H1 (cell line): ENCODE measurements at regions not wholly inside any gene's neighbourhood (a gene's known extent, or its start where the extent isn't known, plus 50 kb on each side); places are given as distances from the start of the nearest gene placed in this dataset.

Experiments
- CTCF ChIA-PET: fragments of 300-600 bp; sonication (Branson Sonifier 250); formaldehyde crosslinking; loops from one replicate; lab custom pipeline; 2021; ENCODE audit not compliant: partially characterized antibody; lab: Charles Lee
- POLR2A ChIA-PET: fragments of 300-600 bp; sonication (Branson Sonifier 250); formaldehyde crosslinking; loops from one replicate; lab custom pipeline; 2021; ENCODE audit warnings: inconsistent platforms; ENCODE audit not compliant: partially characterized antibody; lab: Charles Lee
- DNase-seq, 2 experiments: peaks; one replicate each; pipeline versions ENCODE4 v3.0.0 to v3.0.0-alpha.2; 2010 to 2022; ENCODE audit warnings: low spot score in 2 of 2, low read depth in 1 of 2, mixed read lengths in 1 of 2
- FAIRE-seq: peaks from 2 replicates; lab custom pipeline; 2011; peaks lifted over from hg19 to GRCh38; lab: Jason Lieb, UNC
- H2AFZ ChIP-seq: 2 replicates; pipeline ENCODE4 v1.8.1; 2012; ENCODE audit warnings: low read length, inconsistent platforms
- H2AK5ac ChIP-seq: 2 replicates; pipeline ENCODE4 v1.6.1; 2013; ENCODE audit warnings: low read depth, low read length
- H2BK120ac ChIP-seq: replicated peaks from 2 replicates; pipeline ENCODE3; 2013; ENCODE audit warnings: low read depth, low read length, inconsistent platforms
- H2BK12ac ChIP-seq: 2 replicates; pipeline ENCODE4 v1.6.1; 2013; ENCODE audit warnings: low read depth, low read length
- H2BK15ac ChIP-seq: 2 replicates; pipeline ENCODE4 v1.6.1; 2013; ENCODE audit warnings: low read length
- H2BK20ac ChIP-seq: 2 replicates; pipeline ENCODE4 v1.6.1; 2013; ENCODE audit warnings: low read length
- H2BK5ac ChIP-seq: 2 replicates; pipeline ENCODE4 v1.6.1; 2013; ENCODE audit warnings: low read depth, low read length
- H3K14ac ChIP-seq: 2 replicates; pipeline ENCODE4 v1.6.1; 2013; ENCODE audit warnings: inconsistent platforms; ENCODE audit not compliant: insufficient read length
- H3K18ac ChIP-seq: 2 replicates; pipeline ENCODE4 v1.6.1; 2013; ENCODE audit warnings: low read length; ENCODE audit errors: extremely low read depth
- H3K23ac ChIP-seq: 2 replicates; pipeline ENCODE4 v1.6.1; 2013; ENCODE audit warnings: inconsistent platforms; ENCODE audit not compliant: insufficient read length
- H3K23me2 ChIP-seq: 2 replicates; pipeline ENCODE4 v1.6.1; 2013; ENCODE audit warnings: low read depth, low read length
- H3K27ac ChIP-seq: 2 replicates; pipeline ENCODE4 v1.6.1; 2011; ENCODE audit warnings: low read depth, low read length, inconsistent platforms
- H3K27me3 ChIP-seq, 4 experiments: replicated peaks in 1 of 4; 1 replicate in 1 of 4; 2 replicates in 3 of 4; pipeline versions ENCODE4 v1.6.1 to v1.8.1; 2011 to 2013; ENCODE audit warnings: low read length in 3 of 4, mild to moderate bottlenecking in 3 of 4, inconsistent platforms in 2 of 4, mixed read lengths in 2 of 4, moderate library complexity in 1 of 4; ENCODE audit not compliant: control insufficient read depth in 3 of 4, insufficient read depth in 3 of 4; ENCODE audit errors: extremely low read depth in 1 of 4
- H3K36me3 ChIP-seq, 4 experiments: 2 replicates each; pipeline versions ENCODE4 v1.6.1 to v1.8.1; 2011 to 2013; ENCODE audit warnings: mild to moderate bottlenecking in 4 of 4, low read length in 3 of 4, moderate library complexity in 2 of 4, control low read depth in 1 of 4, inconsistent platforms in 1 of 4; ENCODE audit not compliant: insufficient read depth in 4 of 4, control insufficient read depth in 2 of 4
- H3K4ac ChIP-seq: replicated peaks from 2 replicates; pipeline ENCODE3; 2013; ENCODE audit warnings: low read length, low read depth, mixed read lengths, inconsistent platforms; ENCODE audit not compliant: insufficient read length
- H3K4me1 ChIP-seq, 4 experiments: replicated peaks in 1 of 4; 1 replicate in 1 of 4; 2 replicates in 3 of 4; pipeline versions ENCODE4 v1.6.1 to v1.8.1; 2011 to 2013; ENCODE audit warnings: low read length in 3 of 4, inconsistent platforms in 2 of 4, mixed read lengths in 1 of 4; ENCODE audit not compliant: insufficient read depth in 4 of 4, control insufficient read depth in 3 of 4
- H3K4me2 ChIP-seq, 2 experiments: 2 replicates each; pipeline versions ENCODE4 v1.6.1 to v1.8.1; 2011 to 2013; ENCODE audit warnings: low read depth in 2 of 2, low read length in 2 of 2, control low read depth in 1 of 2, inconsistent platforms in 1 of 2, mild to moderate bottlenecking in 1 of 2; ENCODE audit not compliant: insufficient read depth in 1 of 2
- H3K4me3 ChIP-seq, 4 experiments: fragments of 200-600, 300-600 bp in 1 of 4; sonication (generic), shearing (Covaris generic), sonication (Bioruptor Twin) in 1 of 4; 2 replicates each; pipeline versions ENCODE4 v1.5.1 to v1.8.1; 2011 to 2016; ENCODE audit warnings: low read length in 4 of 4, low read depth in 3 of 4, control low read depth in 2 of 4, inconsistent platforms in 2 of 4, mild to moderate bottlenecking in 2 of 4, mixed read lengths in 1 of 4, moderate library complexity in 1 of 4; ENCODE audit not compliant: insufficient read depth in 2 of 4; ENCODE audit errors: extremely low read depth in 1 of 4
- H3K56ac ChIP-seq: replicated peaks from 2 replicates; pipeline ENCODE3; 2013; ENCODE audit warnings: low read depth, mild to moderate bottlenecking, mixed read lengths, low read length, inconsistent platforms; ENCODE audit not compliant: insufficient read length
- H3K79me1 ChIP-seq: 2 replicates; pipeline ENCODE4 v1.6.1; 2013; ENCODE audit warnings: low read depth, low read length, control low read depth
- H3K79me2 ChIP-seq, 2 experiments: 2 replicates each; pipeline versions ENCODE4 v1.6.1 to v1.8.1; 2012 to 2013; ENCODE audit warnings: low read length in 2 of 2, mild to moderate bottlenecking in 2 of 2, inconsistent platforms in 1 of 2; ENCODE audit not compliant: insufficient read depth in 2 of 2, control insufficient read depth in 1 of 2
- H3K9ac ChIP-seq, 4 experiments: replicated peaks in 1 of 4; 1 replicate in 1 of 4; 2 replicates in 3 of 4; pipeline versions ENCODE4 v1.6.1 to v1.8.1; 2011 to 2013; ENCODE audit warnings: low read depth in 3 of 4, low read length in 3 of 4, control low read depth in 2 of 4, mild to moderate bottlenecking in 2 of 4, moderate library complexity in 2 of 4, inconsistent platforms in 1 of 4; ENCODE audit errors: extremely low read depth in 1 of 4
- H3K9me3 ChIP-seq, 2 experiments: 2 replicates each; pipeline versions ENCODE4 v1.6.1 to v1.8.1; 2012 to 2013; ENCODE audit warnings: mild to moderate bottlenecking in 2 of 2, moderate library complexity in 2 of 2, control low read depth in 1 of 2, inconsistent platforms in 1 of 2, low read depth in 1 of 2, low read length in 1 of 2, mixed read lengths in 1 of 2; ENCODE audit not compliant: insufficient read depth in 2 of 2
- H4K20me1 ChIP-seq, 2 experiments: replicated peaks in 1 of 2; 2 replicates each; pipeline versions ENCODE3 to v1.8.1; 2011 to 2013; ENCODE audit warnings: inconsistent platforms in 2 of 2, low read length in 2 of 2, mild to moderate bottlenecking in 1 of 2; ENCODE audit not compliant: insufficient read depth in 2 of 2, control insufficient read depth in 1 of 2
- H4K5ac ChIP-seq: 2 replicates; pipeline ENCODE4 v1.6.1; 2013; ENCODE audit warnings: low read length, low read depth, mixed read lengths, inconsistent platforms; ENCODE audit not compliant: insufficient read length
- H4K8ac ChIP-seq: 2 replicates; pipeline ENCODE4 v1.8.0; 2013; ENCODE audit warnings: mild to moderate bottlenecking, moderate library complexity, low read length, inconsistent platforms; ENCODE audit not compliant: insufficient read depth; ENCODE audit errors: extremely low read depth
- H4K91ac ChIP-seq: replicated peaks from 2 replicates; pipeline ENCODE3; 2013; ENCODE audit warnings: low read length, mixed read lengths, inconsistent platforms; ENCODE audit not compliant: insufficient read length
- CREB1 ChIP-seq: IDR thresholded peaks from 2 replicates; pipeline ENCODE4 v1.6.1; 2012; ENCODE audit warnings: inconsistent platforms
- NANOG ChIP-seq: IDR thresholded peaks from 2 replicates; pipeline ENCODE4 v1.6.1; 2011; ENCODE audit warnings: low read length, low read depth, mild to moderate bottlenecking, inconsistent platforms; ENCODE audit not compliant: insufficient read depth, poor library complexity, severe bottlenecking
- TEAD4 ChIP-seq: IDR thresholded peaks from 2 replicates; pipeline ENCODE4 v1.6.1; 2012; ENCODE audit warnings: low read depth, low read length, inconsistent platforms, mixed read lengths
- WGBS, 2 experiments: shearing (Covaris generic) in 1 of 2; methylation state at CpG; one replicate each; pipeline versions ENCODE4 v1.1.6 to v1.1.7; 2013 to 2015; ENCODE audit warnings: low lambda C conversion rate in 2 of 2, mixed read lengths in 2 of 2, inconsistent platforms in 1 of 2, low coverage in 1 of 2, missing lambda C conversion rate in 1 of 2; ENCODE audit not compliant: insufficient replicate concordance in 2 of 2, insufficient coverage in 1 of 2, insufficient read length in 1 of 2; ENCODE audit errors: extremely low coverage in 1 of 2, missing lambda C conversion rate in 1 of 2; 5-methylcytosine and 5-hydroxymethylcytosine counted together

- no peak for DNase-seq
- TF ChIP-seq TEAD4: no peak
- TF ChIP-seq CREB1: no peak
- TF ChIP-seq NANOG: no peak
- no peak overlapping the region for H3K4ac ChIP-seq
- ChIA-PET POLR2A (interaction anchor here (0.9 kb wide), 1 partner anchor 107 kb away, joined by 5 read pairs; the partner anchor contains the start of gene ATF3), CTCF (interaction anchor here (0.6 to 1.9 kb wide), 2 partner anchors 24 to 46 kb away, joined by 3 to 5 read pairs; no protein-coding TSS in a partner anchor)
- no peak overlapping the region for H3K9ac ChIP-seq
- no peak overlapping the region for H2AFZ ChIP-seq
- H3K14ac ChIP-seq: no peak overlapping the region
- no peak for FAIRE-seq
- H3K56ac ChIP-seq: no peak overlapping the region
- no peak overlapping the region for H3K27ac ChIP-seq
- H3K79me2 ChIP-seq: no peaks in the 10 kb centered on the region
- no peaks in the 10 kb centered on the region for H3K23me2 ChIP-seq
- H3K36me3 ChIP-seq: no peaks in the 10 kb centered on the region
- H3K18ac ChIP-seq: no peak overlapping the region
- H4K5ac ChIP-seq: no peak overlapping the region
- no peak overlapping the region for H2BK15ac ChIP-seq
- no peaks in the 10 kb centered on the region for H4K20me1 ChIP-seq
- no peaks in the 10 kb centered on the region for H3K79me1 ChIP-seq
- no peaks in the 10 kb centered on the region for H3K4me1 ChIP-seq
- H3K4me3 ChIP-seq: no peak overlapping the region
- no peaks in the 10 kb centered on the region; a peak in 1 of 7 replicates for H3K27me3 ChIP-seq
- no peak overlapping the region for H3K4me2 ChIP-seq
- H3K9me3 ChIP-seq: no peaks in the 10 kb centered on the region
- H2BK120ac ChIP-seq: no peak overlapping the region
- no peak overlapping the region for H4K91ac ChIP-seq
- H4K8ac ChIP-seq: no peak overlapping the region
- H2BK20ac ChIP-seq: no peak overlapping the region
- 100% methylated on average over 1 of the region's 1 CpG; no CpG with 5 or more reads in 1 of the 2 experiments for WGBS, 2 experiments
- H2AK5ac ChIP-seq: no peak overlapping the region
- no peak overlapping the region for H2BK5ac ChIP-seq
- no peak overlapping the region for H2BK12ac ChIP-seq
- no peak overlapping the region for H3K23ac ChIP-seq
Observed at GRCh38 chr1:212500983-212501382, 68.3 kb downstream of the NENF start.
